ENCODE measurements at regions not wholly inside any gene's neighbourhood (a gene's known extent, or its start where the extent isn't known, plus 50 kb on each side); places are given as distances from the start of the nearest gene placed in this dataset.
A peak's percentile ranks its signal among the peaks of the same experiment; 100 is the strongest.
"Not testable (repeated sequence)": the region's sequence is repeated elsewhere in the genome, so short reads cannot be mapped to it uniquely, and the experiment has no call there.

GRCh38 chr6:140669321-140669720, 1294.9 kb upstream of the CITED2 start:
- no peak for DNase-seq (ENCODE audit: low read depth)

DNA sequence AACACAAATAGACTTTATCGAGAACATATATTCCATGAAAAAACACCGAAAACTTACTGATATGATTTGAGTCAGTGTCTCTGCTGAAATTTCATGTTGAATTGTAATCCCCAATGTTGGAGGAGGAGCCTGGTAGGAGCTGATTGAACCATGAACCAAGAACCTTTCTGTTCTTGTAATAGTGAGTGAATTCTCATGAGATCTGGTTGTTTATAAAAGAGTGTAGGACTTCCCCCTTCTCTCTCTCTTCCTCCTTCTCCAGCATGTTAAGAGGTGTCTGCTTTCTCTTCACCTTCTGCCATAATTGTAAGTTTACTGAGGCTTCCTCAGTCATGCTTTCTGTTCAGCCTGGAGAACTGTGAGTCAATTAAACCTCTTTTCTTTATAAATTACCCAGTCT, 1289.3 kb upstream of the CITED2 start:
- no peak for DNase-seq (ENCODE audit: low read depth)

DNA sequence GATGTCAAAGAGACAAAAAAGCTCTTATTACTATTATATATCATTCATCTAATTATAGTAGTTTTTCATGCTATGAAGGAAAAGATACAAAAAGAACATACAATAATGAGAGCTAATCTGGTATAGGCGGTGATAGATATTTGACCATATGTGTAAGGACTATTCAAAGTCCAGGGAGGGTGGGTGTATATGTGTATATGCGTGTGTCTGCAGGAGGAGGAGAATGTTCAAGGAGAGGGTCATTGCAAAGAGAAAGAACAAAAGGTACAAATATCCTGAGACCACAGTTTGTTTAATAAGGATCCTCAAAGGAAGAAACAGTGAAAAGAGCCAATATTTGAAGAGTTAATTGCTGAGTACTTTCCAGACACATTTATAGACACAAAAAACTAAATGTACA, 1288.6 kb upstream of the CITED2 start:
- no peak for DNase-seq (ENCODE audit: low read depth)

- no peak for DNase-seq (ENCODE audit: low read depth)
Measured at GRCh38 chr6:140661691-140662090, 1287.2 kb upstream of the CITED2 start.

DNA sequence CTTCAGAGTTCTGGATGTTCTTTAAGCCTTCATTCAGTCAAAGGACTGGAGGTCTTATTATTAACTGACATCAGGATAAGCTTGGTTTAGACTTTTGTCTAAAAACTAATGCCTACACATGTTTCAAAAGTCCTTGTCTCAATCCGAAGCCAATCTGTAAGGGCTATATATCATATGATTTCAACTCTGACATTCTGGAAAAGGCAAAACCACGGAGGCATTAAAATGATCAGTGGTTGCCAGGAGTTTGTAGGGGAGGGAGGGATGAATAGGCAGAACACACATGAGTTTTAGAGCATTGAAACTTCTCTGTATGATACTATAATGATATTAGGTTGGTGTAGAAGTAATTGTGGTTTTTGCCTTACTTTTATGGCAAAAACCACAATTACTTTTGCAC, 1285.8 kb upstream of the CITED2 start:
- peak; percentile 42 for DNase-seq (ENCODE audit: low read depth)

DNA sequence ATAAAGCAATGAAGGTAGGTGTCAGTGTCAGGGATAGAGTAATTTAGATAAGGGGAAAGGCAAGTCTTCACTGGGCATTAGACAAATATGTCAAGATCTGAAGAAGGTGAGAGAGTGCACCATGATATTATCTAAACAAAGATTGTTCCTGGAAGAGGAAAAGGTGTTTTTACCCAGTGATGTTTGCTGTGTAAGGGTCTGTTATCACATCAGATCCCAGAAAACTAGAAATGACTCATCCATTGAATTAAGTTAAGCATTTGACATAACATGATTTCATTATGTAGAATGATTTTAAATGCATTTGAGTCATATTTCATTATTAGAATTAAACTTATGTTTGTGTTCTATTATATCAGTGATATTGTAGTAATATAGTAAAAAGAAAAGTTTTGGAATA, 1279.5 kb upstream of the CITED2 start:
- no peak for DNase-seq (ENCODE audit: low read depth)

DNA sequence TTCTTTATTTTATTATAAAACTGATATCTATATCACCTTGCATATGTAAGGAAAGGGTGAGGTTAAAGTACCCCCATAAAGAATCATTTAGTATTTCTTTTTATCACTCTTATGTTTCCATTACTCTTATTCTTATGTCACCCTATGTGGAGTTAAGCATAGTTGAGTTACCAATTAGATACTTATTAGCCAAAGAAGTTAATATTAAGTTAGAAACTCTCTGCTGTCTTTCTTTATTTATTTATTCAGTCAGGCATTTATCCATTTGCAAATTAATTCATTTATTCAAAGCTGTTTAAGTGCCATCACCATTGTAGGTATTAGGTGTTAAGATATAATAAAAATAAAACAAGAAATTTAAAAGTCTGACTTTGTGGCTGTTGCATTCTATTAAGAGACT, 1279.1 kb upstream of the CITED2 start:
- no peak for DNase-seq (ENCODE audit: low read depth)

DNA sequence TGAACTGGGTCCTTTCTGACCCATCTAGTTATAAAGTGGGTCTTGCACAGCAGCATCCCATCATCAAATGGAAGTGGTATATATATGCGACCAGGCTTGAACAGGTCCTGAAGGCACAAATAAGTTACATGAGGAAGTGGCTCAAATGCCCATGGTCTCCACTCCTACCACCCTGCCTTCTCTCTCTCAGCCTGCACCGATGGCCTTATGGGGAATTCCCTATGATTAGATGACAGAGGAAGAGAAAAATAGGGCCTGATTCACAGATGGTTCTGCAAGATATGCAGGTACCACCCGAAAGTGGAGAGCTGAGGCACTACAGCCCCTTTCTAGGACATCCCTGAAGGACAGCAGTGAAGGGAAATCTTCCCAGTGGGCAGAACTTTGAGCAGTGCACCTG, 1275.1 kb upstream of the CITED2 start:
- not testable (repeated sequence) for DNase-seq (ENCODE audit: low read depth)

DNA sequence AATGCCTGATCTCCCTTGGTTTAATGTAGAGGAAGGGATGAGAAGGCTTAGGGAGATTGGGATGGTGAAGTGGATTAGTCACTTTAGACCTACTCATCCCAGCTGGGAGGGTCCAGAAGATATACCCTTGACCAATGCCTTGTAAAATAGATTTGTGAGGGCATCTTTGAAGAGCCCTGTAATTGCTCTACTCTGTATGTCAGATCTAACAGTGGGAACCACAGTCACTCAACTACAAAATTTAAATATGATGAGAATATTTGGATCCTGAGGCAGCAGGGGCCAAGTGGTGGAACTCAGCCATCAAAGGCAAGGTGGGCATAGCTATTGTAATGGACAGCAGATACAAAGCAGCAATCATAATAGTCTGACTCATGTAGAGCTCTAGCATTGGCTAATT, 1272.9 kb upstream of the CITED2 start:
- DNase-seq (ENCODE audit: low read depth): not testable (repeated sequence)

DNA sequence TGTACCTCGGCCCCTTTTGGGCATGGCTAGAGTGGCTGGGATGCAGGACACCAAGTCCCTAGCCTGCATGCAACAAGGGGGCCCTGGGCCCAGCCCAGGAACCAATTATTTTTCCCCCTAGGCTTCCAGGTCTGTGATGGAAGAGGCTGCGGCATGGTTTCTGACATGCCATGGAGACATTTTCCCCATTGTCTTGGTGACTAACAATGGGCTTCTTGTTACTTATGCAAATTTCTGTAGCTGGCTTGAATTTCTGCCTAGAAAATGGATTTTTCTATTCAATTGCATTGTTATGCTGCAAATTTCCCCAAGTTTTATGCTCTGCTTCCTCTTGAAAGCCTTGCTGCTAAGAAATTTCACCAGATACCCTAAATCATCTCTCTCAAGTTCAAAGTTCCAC, 1269.6 kb upstream of the CITED2 start:
- no peak for DNase-seq (ENCODE audit: low read depth)

GRCh38 chr6:140641412-140641811, 1267.0 kb upstream of the CITED2 start:
- DNase-seq (ENCODE audit: low read depth): no peak

GRCh38 chr6:140636908-140637402, 1262.5 kb upstream of the CITED2 start:
- no peak for DNase-seq (ENCODE audit: low read depth)

- no peak for DNase-seq (ENCODE audit: low read depth)
Measured at GRCh38 chr6:140636271-140636907, 1261.9 kb upstream of the CITED2 start.

GRCh38 chr6:140627002-140627401, 1252.6 kb upstream of the CITED2 start:
- no peak for DNase-seq (ENCODE audit: low read depth)

GRCh38 chr6:140623498-140623897, 1249.0 kb upstream of the CITED2 start:
- peak; percentile 74 for DNase-seq (ENCODE audit: low read depth)

- DNase-seq (ENCODE audit: low read depth): no peak
Measured at GRCh38 chr6:140620496-140620895, 1246.0 kb upstream of the CITED2 start.

- no peak for DNase-seq (ENCODE audit: low read depth)
Measured at GRCh38 chr6:140609956-140610355, 1235.5 kb upstream of the CITED2 start.

GRCh38 chr6:140609321-140609720, 1234.9 kb upstream of the CITED2 start:
- no peak for DNase-seq (ENCODE audit: low read depth)

DNA sequence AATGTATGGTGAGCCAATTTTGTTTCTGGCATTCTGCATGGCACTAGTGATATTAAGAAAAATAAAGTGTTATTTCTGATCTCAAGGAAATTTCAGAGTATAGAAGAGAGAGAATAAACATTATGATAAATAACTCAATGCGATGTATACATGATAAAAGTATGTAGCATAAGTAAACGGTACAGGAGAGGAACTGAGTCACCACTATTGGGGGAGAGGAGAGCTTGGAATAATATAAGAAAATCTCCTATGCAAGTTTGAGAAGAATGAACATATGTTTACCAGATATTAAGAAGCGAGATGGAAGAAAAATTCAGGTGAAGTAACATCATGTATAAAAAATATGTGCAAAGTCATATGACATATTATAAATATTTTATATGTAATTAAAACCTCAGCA, 1230.3 kb upstream of the CITED2 start:
- DNase-seq (ENCODE audit: low read depth): no peak

GRCh38 chr6:140602431-140603248, 1228.2 kb upstream of the CITED2 start:
- no peak for DNase-seq (ENCODE audit: low read depth)

GRCh38 chr6:140601021-140601808, 1226.8 kb upstream of the CITED2 start:
- no peak for DNase-seq (ENCODE audit: low read depth)

DNA sequence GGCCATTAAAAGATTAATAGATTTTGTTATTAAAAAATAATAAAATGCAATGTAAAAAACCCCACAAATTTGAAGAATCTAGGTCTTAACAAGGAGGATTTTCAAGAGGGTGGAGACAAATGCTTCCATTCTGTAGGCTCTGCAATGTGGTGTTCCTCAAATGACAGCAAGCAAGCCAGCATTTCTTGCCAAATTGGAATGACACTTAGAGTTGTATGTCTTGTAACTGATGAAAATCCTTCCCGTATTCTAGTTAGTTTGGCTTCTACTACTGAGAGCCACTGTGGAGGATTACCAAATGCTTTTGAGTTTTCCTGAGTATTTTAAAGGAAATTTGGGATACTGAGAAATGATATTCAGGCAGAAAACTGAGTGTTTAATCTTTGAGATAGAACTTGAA, 1225.5 kb upstream of the CITED2 start:
- DNase-seq (ENCODE audit: low read depth): no peak

DNA sequence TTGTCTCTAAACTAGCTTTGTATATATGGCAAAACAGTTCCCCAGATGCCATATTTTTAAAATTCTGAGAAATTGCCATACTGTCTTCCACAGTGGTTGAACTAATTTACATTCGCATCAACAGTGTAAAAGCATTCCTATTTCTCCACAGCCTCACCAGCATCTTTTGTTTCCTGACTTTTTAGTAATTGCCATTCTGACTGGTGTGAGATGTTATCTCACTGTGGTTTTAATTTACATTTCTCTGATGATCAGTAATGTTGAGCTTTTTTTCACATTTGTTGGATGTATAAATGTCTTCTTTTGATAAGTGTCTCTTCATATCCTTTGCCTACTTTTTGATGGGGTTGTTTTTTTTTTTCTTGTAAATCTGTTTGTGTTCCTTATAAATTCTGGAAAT, 1222.7 kb upstream of the CITED2 start:
- no peak for DNase-seq (ENCODE audit: low read depth)

All from GM04504 (cell line).